Activated T-helper 17 cell treated with anti-CD3 and anti-CD28 coated beads, Interleukin-2, amount 50 U/mL, for 72 hours (primary cell): ENCODE measurements at regions not wholly inside any gene's neighbourhood (a gene's known extent, or its start where the extent isn't known, plus 50 kb on each side); places are given as distances from the start of the nearest gene placed in this dataset.
"Not testable (repeated sequence)": the region's sequence is repeated elsewhere in the genome, so short reads cannot be mapped to it uniquely, and the experiment has no call there.

ENCODE experiments used
- ATAC-seq: fragments of 150-1000 bp; cut with Tn5 transposase; replicated peaks from 2 replicates; pipeline ENCODE4 v1.10.0; 2021; ENCODE audit warnings: mild to moderate bottlenecking, moderate library complexity
- H3K27ac Mint-ChIP-seq: one replicate; pipeline ENCODE4 v1.8.0; 2022; ENCODE audit warnings: mixed read lengths
- H3K27me3 Mint-ChIP-seq: one replicate; pipeline ENCODE4 v1.8.0; 2022; ENCODE audit warnings: mixed read lengths
- H3K36me3 Mint-ChIP-seq: one replicate; pipeline ENCODE4 v1.8.0; 2022; ENCODE audit warnings: low read depth, mild to moderate bottlenecking, mixed read lengths
- H3K4me1 Mint-ChIP-seq: one replicate; pipeline ENCODE4 v1.8.0; 2022; ENCODE audit warnings: mixed read lengths
- H3K4me3 Mint-ChIP-seq: one replicate; pipeline ENCODE4 v1.8.0; 2022; ENCODE audit warnings: mild to moderate bottlenecking, mixed read lengths
- H3K9me3 Mint-ChIP-seq: one replicate; pipeline ENCODE4 v1.8.0; 2022; ENCODE audit warnings: mixed read lengths

GRCh38 chr10:23978317-23978716 lies 230.6 kb upstream of the KIAA1217 start:
- Mint-ChIP-seq H3K4me3 (no peak overlapping the region), H3K36me3 (no peaks in the 10 kb centered on the region), H3K27me3 (peaks cover 3% of the 10 kb centered on the region), H3K9me3 (peaks cover 5% of the 10 kb centered on the region), H3K27ac (no peak overlapping the region), H3K4me1 (no peaks in the 10 kb centered on the region)
- no peak for ATAC-seq

GRCh38 chr10:23980094-23980493 lies 228.8 kb upstream of the KIAA1217 start:
- H3K27ac Mint-ChIP-seq, result no peak overlapping the region
- H3K9me3 Mint-ChIP-seq, result peaks cover 5% of the 10 kb centered on the region
- no peak overlapping the region for H3K4me3 Mint-ChIP-seq
- no peaks in the 10 kb centered on the region for H3K4me1 Mint-ChIP-seq
- no peak for ATAC-seq
- peaks cover 3% of the 10 kb centered on the region for H3K27me3 Mint-ChIP-seq
- H3K36me3 Mint-ChIP-seq, result no peaks in the 10 kb centered on the region

GRCh38 chr10:23981520-23982309 lies 227.2 kb upstream of the KIAA1217 start:
- Mint-ChIP-seq H3K36me3 (no peaks in the 10 kb centered on the region), H3K4me1 (no peaks in the 10 kb centered on the region), H3K9me3 (peaks cover 5% of the 10 kb centered on the region), H3K4me3 (no peak overlapping the region), H3K27me3 (peaks cover 3% of the 10 kb centered on the region), H3K27ac (no peak overlapping the region)
- no peak for ATAC-seq

GRCh38 chr10:23984405-23984804 lies 224.5 kb upstream of the KIAA1217 start:
- H3K4me3 Mint-ChIP-seq, H3K4me1 Mint-ChIP-seq, H3K9me3 Mint-ChIP-seq, ATAC-seq, H3K27ac Mint-ChIP-seq, H3K27me3 Mint-ChIP-seq, H3K36me3 Mint-ChIP-seq: not testable (repeated sequence)

- Mint-ChIP-seq H3K4me1 (no peaks in the 10 kb centered on the region), H3K27ac (no peak overlapping the region)
Observed at GRCh38 chr10:23988006-23988405, 220.9 kb upstream of the KIAA1217 start.

GRCh38 chr10:23994459-23995046 lies 214.4 kb upstream of the KIAA1217 start:
- no peak for ATAC-seq
- H3K27me3 Mint-ChIP-seq, result peaks cover 10% of the 10 kb centered on the region
- H3K4me3 Mint-ChIP-seq, result no peak overlapping the region
- H3K4me1 Mint-ChIP-seq, result no peaks in the 10 kb centered on the region
- no peak overlapping the region for H3K27ac Mint-ChIP-seq
- no peaks in the 10 kb centered on the region for H3K36me3 Mint-ChIP-seq
- no peaks in the 10 kb centered on the region for H3K9me3 Mint-ChIP-seq

More at GRCh38 chr10:23988006-23988405, 220.9 kb upstream of the KIAA1217 start:
- ATAC-seq, result no peak
- no peaks in the 10 kb centered on the region for H3K36me3 Mint-ChIP-seq
- H3K4me3 Mint-ChIP-seq, result no peak overlapping the region
- H3K9me3 Mint-ChIP-seq, result peaks cover 5% of the 10 kb centered on the region
- no peaks in the 10 kb centered on the region for H3K27me3 Mint-ChIP-seq

- Mint-ChIP-seq H3K4me3 (no peak overlapping the region), H3K9me3 (no peaks in the 10 kb centered on the region), H3K27ac (no peak overlapping the region), H3K36me3 (no peaks in the 10 kb centered on the region), H3K27me3 (peaks cover 15% of the 10 kb centered on the region), H3K4me1 (no peaks in the 10 kb centered on the region)
- no peak for ATAC-seq
Observed at GRCh38 chr10:23999445-23999844, 209.5 kb upstream of the KIAA1217 start.

- Mint-ChIP-seq H3K4me3 (no peak overlapping the region), H3K27me3 (peaks cover 10% of the 10 kb centered on the region), H3K9me3 (no peaks in the 10 kb centered on the region), H3K27ac (no peak overlapping the region), H3K4me1 (no peaks in the 10 kb centered on the region), H3K36me3 (no peaks in the 10 kb centered on the region)
- no peak for ATAC-seq
Observed at GRCh38 chr10:24000271-24000813, 208.6 kb upstream of the KIAA1217 start.

- Mint-ChIP-seq H3K4me3 (no peak overlapping the region), H3K36me3 (no peaks in the 10 kb centered on the region), H3K4me1 (no peaks in the 10 kb centered on the region), H3K27me3 (no peaks in the 10 kb centered on the region), H3K27ac (no peak overlapping the region), H3K9me3 (no peaks in the 10 kb centered on the region)
- no peak for ATAC-seq
Observed at GRCh38 chr10:24006741-24007140, 202.2 kb upstream of the KIAA1217 start.

GRCh38 chr10:24007359-24007758 lies 201.6 kb upstream of the KIAA1217 start:
- H3K4me3 Mint-ChIP-seq, result no peak overlapping the region
- H3K4me1 Mint-ChIP-seq, result no peaks in the 10 kb centered on the region
- no peaks in the 10 kb centered on the region for H3K9me3 Mint-ChIP-seq
- no peaks in the 10 kb centered on the region for H3K36me3 Mint-ChIP-seq
- no peak overlapping the region for H3K27ac Mint-ChIP-seq
- no peaks in the 10 kb centered on the region for H3K27me3 Mint-ChIP-seq
- ATAC-seq, result no peak

- no peaks in the 10 kb centered on the region for H3K4me1 Mint-ChIP-seq
- H3K36me3 Mint-ChIP-seq, result no peaks in the 10 kb centered on the region
- no peak for ATAC-seq
- H3K9me3 Mint-ChIP-seq, result peaks cover under 1% of the 10 kb centered on the region
- no peak overlapping the region for H3K27ac Mint-ChIP-seq
- H3K4me3 Mint-ChIP-seq, result no peak overlapping the region
- peaks cover under 1% of the 10 kb centered on the region for H3K27me3 Mint-ChIP-seq
Observed at GRCh38 chr10:24008164-24009091, 200.5 kb upstream of the KIAA1217 start.

GRCh38 chr10:24009115-24009514 lies 199.8 kb upstream of the KIAA1217 start:
- Mint-ChIP-seq H3K36me3 (no peaks in the 10 kb centered on the region), H3K4me1 (no peaks in the 10 kb centered on the region), H3K27me3 (peaks cover 4% of the 10 kb centered on the region), H3K9me3 (peaks cover 4% of the 10 kb centered on the region), H3K4me3 (no peak overlapping the region), H3K27ac (no peak overlapping the region)
- ATAC-seq, result no peak

- H3K27ac Mint-ChIP-seq, result no peak overlapping the region
- H3K4me1 Mint-ChIP-seq, result no peaks in the 10 kb centered on the region
- H3K4me3 Mint-ChIP-seq, result no peak overlapping the region
- H3K27me3 Mint-ChIP-seq, result peaks cover 4% of the 10 kb centered on the region
- ATAC-seq, result no peak
- H3K9me3 Mint-ChIP-seq, result peaks cover 4% of the 10 kb centered on the region
- H3K36me3 Mint-ChIP-seq, result no peaks in the 10 kb centered on the region
Observed at GRCh38 chr10:24009736-24010135, 199.2 kb upstream of the KIAA1217 start.

- Mint-ChIP-seq H3K9me3 (peaks cover 4% of the 10 kb centered on the region), H3K4me1 (no peaks in the 10 kb centered on the region), H3K36me3 (no peaks in the 10 kb centered on the region), H3K4me3 (no peak overlapping the region), H3K27ac (no peak overlapping the region), H3K27me3 (peaks cover 4% of the 10 kb centered on the region)
- no peak for ATAC-seq
Observed at GRCh38 chr10:24010436-24010970, 198.4 kb upstream of the KIAA1217 start.
